Ovary (tissue), 7 donors: ENCODE measurements at regions not wholly inside any gene's neighbourhood (a gene's known extent, or its start where the extent isn't known, plus 50 kb on each side); places are given as distances from the start of the nearest gene placed in this dataset.

ENCODE experiments used
- DNase-seq, 5 donors: peaks; one replicate each; pipeline ENCODE4 v3.0.0-alpha.2; 2019 to 2020
- H3K27ac ChIP-seq, 2 donors: fragments of 200-600 bp; one replicate each; pipeline versions ENCODE4 v1.5.1 to v1.8.0; 2019 to 2022
- H3K27me3 ChIP-seq: fragments of 200-600 bp; one replicate; pipeline ENCODE4 v1.8.0; 2022
- H3K36me3 ChIP-seq: fragments of 200-600 bp; sonication (generic); one replicate; pipeline ENCODE4 v1.5.1; 2019
- H3K4me1 ChIP-seq: one replicate; pipeline ENCODE4 v1.8.1; 2013; ENCODE audit warnings: mild to moderate bottlenecking, moderate library complexity; ENCODE audit not compliant: insufficient read depth
- H3K4me3 ChIP-seq: fragments of 200-600 bp; sonication (generic); one replicate; pipeline ENCODE4 v1.5.1; 2017
- H3K9me3 ChIP-seq, 2 donors: fragments of 200-600 bp in 1 of 2; sonication (generic) in 1 of 2; one replicate each; pipeline versions ENCODE4 v1.5.1 to v1.8.1; 2013 to 2019; ENCODE audit warnings: mild to moderate bottlenecking in 1 of 2, moderate library complexity in 1 of 2
- CTCF ChIP-seq, 3 donors: fragments of 450-650 bp in 2 of 3; fragments of 200-600 bp in 1 of 3; IDR thresholded peaks; one replicate each; pipeline versions ENCODE4 v1.5.1 to v1.8.0; 2016 to 2022; ENCODE audit warnings: antibody characterized with exemption in 3 of 3, mild to moderate bottlenecking in 1 of 3
- EP300 ChIP-seq: sonication (generic); formaldehyde crosslinking; IDR thresholded peaks from one replicate; pipeline ENCODE4 v1.6.1; 2017; ENCODE audit warnings: antibody characterized with exemption
- POLR2A ChIP-seq: fragments of 450-650 bp; IDR thresholded peaks from one replicate; pipeline ENCODE4 v1.6.1; 2017; ENCODE audit warnings: antibody characterized with exemption, mild to moderate bottlenecking, moderate library complexity
- WGBS, 3 donors: extraction: QIAGEN DNeasy Blood & Tissue Kit in 1 of 3; methylation state at CpG; one replicate each; pipeline versions ENCODE4 v1.1.5 to v1.1.7; 2013 to 2017; 5-methylcytosine and 5-hydroxymethylcytosine counted together
- intact Hi-C, 4 donors: fragments of 100-400 bp; cut with DNase I; formaldehyde crosslinking; loops; one replicate each; pipeline versions ENCODE4 v1.11.0 to v1.15.1; 2022 to 2023
- donor health status: DM: no; HTN: no; CAD: no; lungs with moderate emphysema.
- donor health status: DM: no; HTN: no; CAD: no.
- donor health status: Bipolar disorder and iron deficiency.
- donor health status: DM: no; HTN: no; CAD: no.
- donor health status: DM: yes; HTN: yes; CAD: no.

DNA sequence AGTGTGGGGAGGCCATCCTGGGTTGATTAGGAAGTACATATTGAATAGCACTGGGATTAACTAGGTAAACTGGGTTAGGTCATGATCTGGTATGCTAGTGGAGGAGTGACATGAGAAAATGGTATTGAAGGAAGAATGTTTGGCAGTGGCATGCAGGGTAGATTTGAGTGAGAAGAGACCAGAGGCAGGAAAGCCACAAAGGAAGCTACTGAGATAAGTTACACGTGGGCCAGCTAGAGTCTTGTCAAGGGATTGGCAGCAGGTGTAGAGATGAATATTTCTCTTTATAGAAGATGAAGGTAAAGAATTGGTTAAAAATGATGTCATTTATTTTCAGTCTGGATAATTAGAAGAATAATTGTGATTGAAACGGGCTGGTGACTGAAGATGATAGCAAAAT, 91.0 kb upstream of the TPRG1 start:
- Histone ChIP-seq H3K27me3 (no peaks in the 10 kb centered on the region), H3K36me3 (no peaks in the 10 kb centered on the region), H3K9me3 (no peaks in the 10 kb centered on the region), H3K27ac (no peak overlapping the region), H3K4me3 (no peak overlapping the region), H3K4me1 (no peaks in the 10 kb centered on the region)
- 61 to 66% (median 64%) methylated on average over 2 of the region's 2 CpGs for WGBS, 3 donors
- TF ChIP-seq EP300 = no peak
- no peak for TF ChIP-seq CTCF (IDR thresholded peaks at IDR 0.05)
- no peak for TF ChIP-seq POLR2A
- DNase-seq = no peak
- intact Hi-C loops = no loop called here

DNA sequence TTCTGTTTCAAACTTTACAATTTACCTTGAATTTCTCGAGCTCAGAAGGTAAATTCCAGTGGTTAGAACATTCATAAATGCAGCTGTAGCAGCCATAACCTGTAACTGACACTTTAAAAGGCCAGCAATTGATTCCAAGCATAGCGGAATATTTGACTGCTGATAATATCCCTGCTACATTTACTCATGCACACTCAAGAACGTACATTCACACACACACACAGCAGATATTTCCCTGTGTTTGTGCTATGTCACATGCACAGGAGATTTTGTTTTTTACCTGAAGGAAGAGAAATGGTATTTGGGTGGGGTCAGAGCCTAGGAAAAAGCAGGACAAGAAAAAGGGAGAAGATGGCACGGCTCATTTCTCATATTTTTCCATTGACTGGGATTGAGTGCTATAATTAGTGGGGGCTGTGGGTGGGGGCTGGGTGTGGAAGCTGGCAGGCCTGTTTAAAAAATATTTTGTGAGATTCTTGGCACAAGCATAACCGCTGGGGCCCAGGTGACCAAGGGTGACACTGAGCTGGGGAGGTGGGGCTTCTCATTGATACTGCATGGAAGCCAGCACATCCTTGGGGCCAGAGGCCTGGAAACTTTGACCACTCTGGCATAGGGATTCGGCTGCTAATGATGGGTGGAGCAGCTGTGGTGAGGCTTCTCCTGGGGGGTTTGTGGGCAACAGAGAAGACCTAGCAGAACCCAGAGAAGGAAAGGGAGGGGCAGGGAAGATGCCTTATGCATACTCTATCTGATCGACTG, 88.9 kb upstream of the TPRG1 start:
- Histone ChIP-seq H3K4me3 (no peak overlapping the region), H3K4me1 (no peaks in the 10 kb centered on the region), H3K27me3 (no peaks in the 10 kb centered on the region), H3K27ac (no peak overlapping the region), H3K9me3 (no peaks in the 10 kb centered on the region), H3K36me3 (no peaks in the 10 kb centered on the region)
- intact Hi-C loops = no loop called here
- TF ChIP-seq CTCF (IDR thresholded peaks at IDR 0.05) (no peak), EP300 (no peak), POLR2A (no peak)
- WGBS, 3 donors = 80 to 92% (median 86%) methylated on average over 7 of the region's 7 CpGs
- DNase-seq = no peak

GRCh38 chr3:189084620-189085019, 87.2 kb upstream of the TPRG1 start:
- 88 to 95% (median 95%) methylated on average over 4 of the region's 4 CpGs for WGBS, 3 donors
- DNase-seq = no peak
- Histone ChIP-seq H3K9me3 (no peaks in the 10 kb centered on the region), H3K27me3 (no peaks in the 10 kb centered on the region), H3K4me3 (no peak overlapping the region), H3K27ac (no peak overlapping the region), H3K4me1 (no peaks in the 10 kb centered on the region), H3K36me3 (no peaks in the 10 kb centered on the region)
- TF ChIP-seq POLR2A = no peak
- no peak for TF ChIP-seq CTCF (IDR thresholded peaks at IDR 0.05)
- no peak for TF ChIP-seq EP300
- intact Hi-C loops = no loop called here

- 75 to 86% (median 85%) methylated on average over 4 of the region's 4 CpGs for WGBS, 3 donors
- no peak for TF ChIP-seq POLR2A
- no peak for TF ChIP-seq CTCF (IDR thresholded peaks at IDR 0.05)
- TF ChIP-seq EP300 = no peak
- Histone ChIP-seq H3K9me3 (no peaks in the 10 kb centered on the region), H3K4me3 (no peak overlapping the region), H3K27ac (no peak overlapping the region), H3K4me1 (peaks cover 2% of the 10 kb centered on the region), H3K27me3 (no peaks in the 10 kb centered on the region), H3K36me3 (no peaks in the 10 kb centered on the region)
- no peak for DNase-seq
- intact Hi-C loops = loop anchor here in 1 of 4 donors (10.0 kb wide), 1 partner anchor 52 kb away; no protein-coding TSS in a partner anchor
Measured at GRCh38 chr3:189092547-189092946, 79.2 kb upstream of the TPRG1 start.
